Skeletal muscle tissue (tissue), 3 donors: ENCODE measurements at regions not wholly inside any gene's neighbourhood (a gene's known extent, or its start where the extent isn't known, plus 50 kb on each side); places are given as distances from the start of the nearest gene placed in this dataset.

Source experiments
- H3K27ac ChIP-seq: one replicate; pipeline ENCODE4 v1.7.0; 2013; ENCODE audit warnings: mild to moderate bottlenecking, low read depth, low read length, inconsistent platforms
- H3K27me3 ChIP-seq, 3 donors: one replicate each; pipeline ENCODE4 v1.7.0; 2013; ENCODE audit warnings: low read length in 3 of 3; ENCODE audit not compliant: control insufficient read depth in 3 of 3, insufficient read depth in 3 of 3
- H3K36me3 ChIP-seq, 3 donors: one replicate each; pipeline ENCODE4 v1.7.0; 2013; ENCODE audit warnings: low read length in 3 of 3; ENCODE audit not compliant: control insufficient read depth in 3 of 3, insufficient read depth in 3 of 3
- H3K4me1 ChIP-seq, 3 donors: one replicate each; pipeline ENCODE4 v1.7.0; 2013; ENCODE audit warnings: low read length in 3 of 3, mild to moderate bottlenecking in 3 of 3; ENCODE audit not compliant: control insufficient read depth in 3 of 3, insufficient read depth in 3 of 3
- H3K4me3 ChIP-seq, 3 donors: one replicate each; pipeline ENCODE4 v1.7.0; 2013; ENCODE audit warnings: low read length in 3 of 3
- H3K9ac ChIP-seq, 3 donors: one replicate each; pipeline ENCODE4 v1.7.0; 2013; ENCODE audit warnings: low read length in 3 of 3, mild to moderate bottlenecking in 3 of 3, moderate library complexity in 2 of 3, low read depth in 1 of 3
- H3K9me3 ChIP-seq, 3 donors: one replicate each; pipeline ENCODE4 v1.7.0; 2013; ENCODE audit warnings: low read length in 3 of 3; ENCODE audit not compliant: control insufficient read depth in 3 of 3
- donor health status: Osteomylitis.

DNA sequence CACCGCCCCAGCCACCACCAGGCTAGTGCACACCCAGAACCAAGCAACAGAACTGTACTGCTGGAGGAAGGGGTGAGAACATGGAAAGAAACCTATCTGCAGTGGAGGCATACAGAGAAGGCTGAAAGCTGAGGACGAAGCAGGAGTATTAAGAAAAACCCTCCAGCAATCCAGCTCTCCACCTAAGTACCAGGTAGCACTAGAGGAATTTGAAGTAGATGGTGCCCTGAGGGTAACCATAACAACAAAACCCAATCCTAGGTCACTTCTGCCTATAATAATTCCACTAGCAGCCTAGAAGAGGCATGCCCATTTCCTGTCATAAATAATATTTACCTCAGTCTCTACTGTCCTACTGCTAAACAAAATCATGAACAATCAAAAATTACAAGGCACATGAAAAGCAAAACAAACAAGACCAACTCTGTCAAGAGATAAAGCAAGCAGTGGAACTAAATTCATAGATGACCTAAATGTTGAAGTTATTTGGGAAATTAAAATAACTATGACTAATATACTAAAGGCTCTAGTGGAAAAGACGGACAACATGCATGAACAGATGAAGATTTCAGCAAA lies 51.1 kb downstream of the HYCC1 start:
- Histone ChIP-seq H3K27ac (no peak overlapping the region), H3K9me3 (no peaks in the 10 kb centered on the region), H3K4me3 (no peak overlapping the region), H3K36me3 (peaks cover 3 to 10% (median 9%) of the 10 kb centered on the region in 3 donors), H3K27me3 (no peaks in the 10 kb centered on the region), H3K4me1 (no peaks in the 10 kb centered on the region), H3K9ac (no peak overlapping the region)

DNA sequence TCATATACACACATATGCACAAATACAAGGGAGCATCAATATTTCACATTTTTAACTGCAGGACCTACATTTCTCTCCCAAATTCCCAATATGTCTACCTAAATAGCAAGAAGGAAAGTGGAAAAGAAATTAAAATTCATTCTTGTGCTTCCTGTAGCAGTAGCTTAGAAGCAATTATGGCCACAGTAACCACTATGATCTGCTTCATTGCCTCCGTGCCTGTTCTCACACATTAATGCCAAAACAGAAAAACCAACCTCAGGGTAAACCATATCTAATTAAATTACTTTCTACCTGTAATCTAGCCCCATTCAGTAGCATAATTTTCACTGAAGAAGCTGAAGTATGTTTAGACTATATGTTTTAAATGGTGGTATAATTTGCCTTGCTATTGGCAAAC lies 55.2 kb downstream of the HYCC1 start:
- no peak overlapping the region for H3K27ac ChIP-seq
- H3K27me3 ChIP-seq, result no peaks in the 10 kb centered on the region
- no peak overlapping the region for H3K4me3 ChIP-seq
- H3K36me3 ChIP-seq, result peaks cover 3 to 10% (median 9%) of the 10 kb centered on the region in 3 donors
- H3K4me1 ChIP-seq, result no peaks in the 10 kb centered on the region
- H3K9me3 ChIP-seq, result no peaks in the 10 kb centered on the region
- no peak overlapping the region for H3K9ac ChIP-seq

DNA sequence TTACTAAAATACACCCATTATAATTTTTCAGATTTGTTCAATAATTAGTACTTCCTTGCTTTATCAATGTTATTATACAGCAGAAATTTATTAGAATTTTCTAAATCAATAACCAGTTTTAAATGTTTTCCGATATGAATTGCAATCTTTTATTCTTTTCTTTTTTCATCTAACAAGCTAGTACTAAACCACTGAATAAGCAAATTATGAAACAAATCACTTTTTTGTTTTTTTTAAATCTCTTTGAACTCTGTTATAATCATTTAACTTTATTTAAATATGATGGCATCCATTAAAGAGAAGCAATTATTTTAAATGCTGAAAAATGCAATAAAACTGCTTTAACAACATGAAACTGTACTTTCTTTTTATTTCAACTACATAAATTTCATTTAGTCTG lies 59.7 kb downstream of the HYCC1 start:
- H3K9ac ChIP-seq, result no peak overlapping the region
- no peaks in the 10 kb centered on the region for H3K9me3 ChIP-seq
- H3K27me3 ChIP-seq, result no peaks in the 10 kb centered on the region
- peaks cover 0 to 6% (median 4%) of the 10 kb centered on the region in 3 donors for H3K36me3 ChIP-seq
- no peak overlapping the region for H3K4me3 ChIP-seq
- H3K4me1 ChIP-seq, result no peaks in the 10 kb centered on the region
- H3K27ac ChIP-seq, result no peak overlapping the region

DNA sequence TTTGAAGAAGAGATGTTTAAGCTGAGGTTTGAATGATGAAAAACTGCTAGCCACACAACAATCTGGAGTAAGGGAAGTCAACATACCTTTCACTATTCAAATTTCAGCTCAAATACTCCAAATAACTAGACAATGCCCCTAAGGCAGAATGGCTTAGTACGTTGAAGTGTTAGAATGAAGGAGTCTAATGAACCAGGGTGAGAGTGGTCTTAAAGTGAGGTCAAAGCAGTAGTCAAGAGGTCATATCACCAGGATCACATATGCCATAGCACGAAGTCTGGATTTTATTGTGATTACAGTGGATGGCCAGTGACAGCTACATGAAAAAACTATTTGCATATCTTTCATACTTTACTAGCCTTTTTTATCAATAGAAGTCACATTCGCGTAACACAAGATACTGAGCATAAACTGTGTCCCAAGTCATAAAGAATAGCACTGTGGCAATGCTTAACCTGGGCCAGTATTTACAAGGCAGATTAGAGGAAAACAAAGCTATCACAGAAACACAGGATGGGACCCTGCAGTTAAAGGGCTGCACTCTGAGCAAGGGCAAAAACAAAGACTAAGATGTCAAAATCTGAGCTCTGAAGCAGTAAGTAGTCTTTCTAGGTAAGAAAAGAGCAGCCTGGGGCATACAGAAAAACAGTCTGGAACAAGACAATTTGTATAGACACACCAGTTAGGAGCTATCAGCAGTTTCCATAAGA lies 61.5 kb downstream of the HYCC1 start:
- H3K27ac ChIP-seq, result no peak overlapping the region
- no peaks in the 10 kb centered on the region for H3K27me3 ChIP-seq
- no peak overlapping the region for H3K4me3 ChIP-seq
- H3K9me3 ChIP-seq, result no peaks in the 10 kb centered on the region
- no peak overlapping the region for H3K9ac ChIP-seq
- no peaks in the 10 kb centered on the region for H3K4me1 ChIP-seq
- peaks cover 0 to 3% (median 0%) of the 10 kb centered on the region in 3 donors for H3K36me3 ChIP-seq

DNA sequence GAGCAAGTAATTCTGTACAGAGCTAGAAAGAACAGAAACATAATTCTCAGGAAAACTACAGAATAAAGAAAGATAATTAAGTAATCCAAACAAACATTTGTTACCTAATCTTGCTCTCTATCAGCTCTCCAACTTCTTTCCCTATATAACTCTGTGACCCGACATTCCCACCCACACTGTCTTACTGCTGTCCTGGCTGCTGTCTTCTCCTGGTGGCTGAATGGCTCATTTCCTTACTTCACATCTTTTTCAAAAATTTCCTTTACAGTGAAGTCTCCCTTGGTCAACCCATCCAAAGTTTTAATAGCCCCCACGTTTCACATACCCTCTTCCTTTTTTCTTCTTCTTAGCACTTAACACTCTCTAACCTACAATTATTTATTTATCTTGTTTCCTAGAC lies 64.0 kb downstream of the HYCC1 start:
- H3K27ac ChIP-seq, result no peak overlapping the region
- H3K4me3 ChIP-seq, result no peak overlapping the region
- no peaks in the 10 kb centered on the region for H3K4me1 ChIP-seq
- H3K9me3 ChIP-seq, result no peaks in the 10 kb centered on the region
- no peak overlapping the region for H3K9ac ChIP-seq
- H3K27me3 ChIP-seq, result no peaks in the 10 kb centered on the region
- peaks cover 0 to 3% (median 0%) of the 10 kb centered on the region in 3 donors for H3K36me3 ChIP-seq

DNA sequence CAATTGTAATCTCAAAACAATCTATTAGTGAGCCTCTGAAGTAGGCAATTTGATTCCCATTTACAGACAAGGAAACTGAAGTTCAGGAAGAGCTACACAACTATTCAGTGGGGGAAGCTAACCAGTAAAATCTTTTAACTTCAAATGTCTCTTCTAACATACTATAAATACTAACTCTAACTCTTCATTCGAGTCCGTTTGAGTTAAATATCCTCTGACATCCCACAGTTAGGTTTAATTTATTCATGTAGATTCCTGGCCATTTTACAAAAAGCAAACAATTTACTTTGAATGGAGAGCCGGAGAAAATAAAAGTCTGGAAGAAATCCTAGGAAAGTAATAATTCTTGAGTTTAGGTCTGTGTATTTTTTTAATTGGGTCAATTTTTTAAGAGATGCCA lies 64.7 kb downstream of the HYCC1 start:
- no peaks in the 10 kb centered on the region for H3K9me3 ChIP-seq
- H3K4me3 ChIP-seq, result no peak overlapping the region
- H3K9ac ChIP-seq, result no peak overlapping the region
- H3K4me1 ChIP-seq, result no peaks in the 10 kb centered on the region
- H3K36me3 ChIP-seq, result peaks cover 0 to 3% (median 0%) of the 10 kb centered on the region in 3 donors
- H3K27me3 ChIP-seq, result no peaks in the 10 kb centered on the region
- no peak overlapping the region for H3K27ac ChIP-seq

DNA sequence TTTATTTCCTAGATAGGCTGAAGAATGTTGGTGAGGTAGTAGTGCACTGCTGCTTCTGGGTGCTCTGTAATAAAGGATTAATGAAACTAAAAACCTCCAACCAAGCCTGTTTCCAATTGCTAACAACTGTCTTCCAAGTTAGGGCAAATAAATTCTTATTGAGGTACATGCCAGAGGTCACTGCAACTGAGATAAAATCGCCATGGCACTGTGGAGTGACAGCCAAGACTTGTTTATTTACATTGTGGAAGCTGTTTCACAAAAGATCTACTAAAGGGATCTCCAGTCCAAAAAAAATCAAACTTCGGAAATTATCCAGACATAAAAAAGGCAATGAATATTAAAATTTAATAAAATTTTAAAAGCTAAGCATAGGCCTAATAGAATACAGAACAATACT lies 65.2 kb downstream of the HYCC1 start:
- Histone ChIP-seq H3K27me3 (no peaks in the 10 kb centered on the region), H3K27ac (no peak overlapping the region), H3K9ac (no peak overlapping the region), H3K4me1 (peaks cover 0 to 4% (median 4%) of the 10 kb centered on the region in 3 donors), H3K9me3 (no peaks in the 10 kb centered on the region), H3K36me3 (peaks cover 0 to 3% (median 0%) of the 10 kb centered on the region in 3 donors), H3K4me3 (no peak overlapping the region)

DNA sequence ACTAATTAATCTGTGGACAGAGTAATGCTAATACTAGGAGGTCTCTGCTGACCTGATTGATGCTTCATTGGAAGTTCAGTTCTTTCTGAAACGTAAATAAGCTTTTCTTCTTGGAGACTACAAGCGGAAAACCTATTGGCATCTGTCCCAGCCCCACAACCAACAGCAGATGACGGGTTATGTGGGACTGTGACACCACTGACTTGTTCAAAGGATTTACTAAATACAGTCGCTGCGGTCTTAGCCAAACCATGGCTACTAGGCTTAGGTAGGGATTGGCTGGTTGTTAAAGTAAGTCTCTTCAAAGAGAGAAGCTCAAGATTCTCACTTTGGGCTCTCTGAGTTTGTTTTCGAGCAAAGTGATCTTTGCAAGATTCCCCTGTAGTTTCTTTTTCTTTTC lies 68.3 kb downstream of the HYCC1 start:
- Histone ChIP-seq H3K27me3 (no peaks in the 10 kb centered on the region), H3K4me1 (peaks cover 0 to 5% (median 4%) of the 10 kb centered on the region in 3 donors), H3K36me3 (no peaks in the 10 kb centered on the region), H3K9me3 (no peaks in the 10 kb centered on the region), H3K27ac (no peak overlapping the region), H3K4me3 (no peak overlapping the region), H3K9ac (no peak overlapping the region)

DNA sequence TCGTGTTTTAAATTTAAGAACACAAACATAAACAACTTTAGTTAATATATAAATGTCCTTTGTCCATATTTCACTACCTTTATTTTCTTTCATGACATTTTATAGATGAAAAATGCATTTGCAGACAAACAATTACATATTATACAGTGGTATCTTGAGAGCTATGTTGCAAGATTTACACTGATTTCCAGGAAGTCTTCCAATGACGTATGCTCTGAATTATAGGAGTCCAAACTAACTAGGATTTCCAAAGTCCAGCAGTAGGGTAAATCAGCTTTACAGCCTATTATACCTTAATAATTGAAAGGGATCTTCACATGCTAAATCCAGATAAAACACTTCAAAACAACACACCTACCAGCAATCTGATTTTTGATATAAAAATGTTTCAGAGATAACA lies 69.4 kb downstream of the HYCC1 start:
- Histone ChIP-seq H3K9ac (no peak overlapping the region), H3K36me3 (no peaks in the 10 kb centered on the region), H3K4me1 (peaks cover 0 to 5% (median 4%) of the 10 kb centered on the region in 3 donors), H3K27ac (no peak overlapping the region), H3K4me3 (no peak overlapping the region), H3K27me3 (no peaks in the 10 kb centered on the region), H3K9me3 (no peaks in the 10 kb centered on the region)

DNA sequence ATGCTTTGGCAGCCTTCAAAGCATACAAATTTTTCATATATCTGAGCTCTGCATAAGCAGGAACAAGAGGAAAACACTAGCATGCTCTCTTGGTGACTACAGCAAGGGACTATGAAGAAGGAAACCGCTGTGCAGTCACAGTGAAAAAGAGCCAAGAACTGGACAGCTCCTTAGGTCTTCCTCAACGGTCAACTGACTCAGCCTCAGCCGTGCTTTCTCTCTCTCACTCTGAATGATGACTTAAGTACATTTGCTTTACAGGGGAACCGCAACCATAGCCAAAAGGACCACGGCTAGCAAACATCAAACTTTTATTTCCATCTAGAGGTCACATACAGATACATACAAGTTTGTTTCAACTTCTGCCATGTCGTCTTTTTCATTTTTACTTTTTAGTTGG lies 69.9 kb downstream of the HYCC1 start:
- Histone ChIP-seq H3K36me3 (no peaks in the 10 kb centered on the region), H3K4me1 (peaks cover 0 to 5% (median 4%) of the 10 kb centered on the region in 3 donors), H3K4me3 (no peak overlapping the region), H3K27me3 (no peaks in the 10 kb centered on the region), H3K27ac (no peak overlapping the region), H3K9ac (no peak overlapping the region), H3K9me3 (no peaks in the 10 kb centered on the region)
